Adrenal gland (tissue), 5 donors: ENCODE measurements at regions not wholly inside any gene's neighbourhood (a gene's known extent, or its start where the extent isn't known, plus 50 kb on each side); places are given as distances from the start of the nearest gene placed in this dataset.

Experiments
- CTCF ChIP-seq, 6 experiments: fragments of 450-650 bp in 4 of 6; fragments of 200-600 bp in 2 of 6; sonication (generic) in 1 of 6; IDR thresholded peaks; 1 replicate in 5 of 6; 2 replicates in 1 of 6; pipeline versions ENCODE4 v1.5.1 to v1.8.0; 2016 to 2021; ENCODE audit warnings: antibody characterized with exemption in 6 of 6, mild to moderate bottlenecking in 2 of 6, moderate library complexity in 1 of 6
- POLR2A ChIP-seq, 2 donors: fragments of 450-650 bp; IDR thresholded peaks; one replicate each; pipeline ENCODE4 v1.6.1; 2017; ENCODE audit warnings: antibody characterized with exemption in 2 of 2, mild to moderate bottlenecking in 2 of 2, moderate library complexity in 1 of 2
- donor health status: DM: no; HTN: no; CAD: no.

- no peak for TF ChIP-seq CTCF (IDR thresholded peaks at IDR 0.05)
- no peak for TF ChIP-seq POLR2A (IDR thresholded peaks at IDR 0.05)
These were observed 55.3 kb upstream of the ALDH1A1 start for GRCh38 chr9:73007966-73008672.
